Uterus (tissue), 3 donors: ENCODE measurements at regions not wholly inside any gene's neighbourhood (a gene's known extent, or its start where the extent isn't known, plus 50 kb on each side); places are given as distances from the start of the nearest gene placed in this dataset.

Experiments
- DNase-seq, 2 donors: peaks; one replicate each; pipeline ENCODE4 v3.0.0-alpha.2; 2019 to 2020
- H3K27ac ChIP-seq, 2 donors: fragments of 200-600 bp; sonication (generic); 1 replicate in 1 of 2; 2 replicates in 1 of 2; pipeline ENCODE4 v1.5.1; 2016 to 2018
- H3K27me3 ChIP-seq, 2 donors: fragments of 200-600 bp; sonication (generic); one replicate each; pipeline ENCODE4 v1.5.1; 2018 to 2019; ENCODE audit warnings: control low read depth in 1 of 2
- H3K36me3 ChIP-seq, 2 donors: fragments of 200-600 bp; sonication (generic); one replicate each; pipeline ENCODE4 v1.5.1; 2019; ENCODE audit warnings: control low read depth in 1 of 2
- H3K4me1 ChIP-seq, 2 donors: fragments of 200-600 bp; sonication (generic); one replicate each; pipeline ENCODE4 v1.5.1; 2018 to 2019; ENCODE audit warnings: control low read depth in 1 of 2
- H3K4me3 ChIP-seq, 2 donors: fragments of 200-600 bp; sonication (generic); 1 replicate in 1 of 2; 2 replicates in 1 of 2; pipeline ENCODE4 v1.5.1; 2018 to 2019; ENCODE audit warnings: mild to moderate bottlenecking in 1 of 2
- H3K9me3 ChIP-seq, 2 donors: fragments of 200-600 bp; sonication (generic); one replicate each; pipeline ENCODE4 v1.5.1; 2019; ENCODE audit warnings: control low read depth in 1 of 2
- CTCF ChIP-seq, 4 experiments: fragments of 200-600 bp in 2 of 4; fragments of 450-650 bp in 2 of 4; sonication (generic) in 2 of 4; IDR thresholded peaks; one replicate each; pipeline ENCODE4 v1.5.1; 2016 to 2019; ENCODE audit warnings: antibody characterized with exemption in 4 of 4, mild to moderate bottlenecking in 2 of 4, moderate library complexity in 1 of 4
- POLR2A ChIP-seq, 2 donors: fragments of 450-650 bp; IDR thresholded peaks; one replicate each; pipeline ENCODE4 v1.6.1; 2016; ENCODE audit warnings: antibody characterized with exemption in 2 of 2, mild to moderate bottlenecking in 1 of 2, moderate library complexity in 1 of 2
- intact Hi-C: fragments of 100-400 bp; cut with DNase I; formaldehyde crosslinking; loops from one replicate; pipeline ENCODE4 v1.15.1; 2023; ENCODE audit warnings: low total_unique reads
- donor health status: DM: yes; HTN: yes; CAD: no.

GRCh38 chr11:115871161-115871760, 367.0 kb upstream of the CADM1 start:
- TF ChIP-seq CTCF (IDR thresholded peaks at IDR 0.05) (no peak), POLR2A (IDR thresholded peaks at IDR 0.05) (no peak)
- intact Hi-C loops, result no loop called here
- Histone ChIP-seq H3K27me3 (no peaks in the 10 kb centered on the region), H3K27ac (no peak overlapping the region), H3K36me3 (no peaks in the 10 kb centered on the region), H3K4me3 (no peak overlapping the region), H3K4me1 (no peaks in the 10 kb centered on the region), H3K9me3 (no peaks in the 10 kb centered on the region)
- no peak for DNase-seq

- no peak overlapping the region for H3K27ac ChIP-seq
- H3K9me3 ChIP-seq, result no peaks in the 10 kb centered on the region
- DNase-seq, result no peak
- intact Hi-C loops, result no loop called here
- no peak for TF ChIP-seq CTCF (IDR thresholded peaks at IDR 0.05)
- no peak for TF ChIP-seq POLR2A (IDR thresholded peaks at IDR 0.05)
- no peaks in the 10 kb centered on the region for H3K36me3 ChIP-seq
- no peaks in the 10 kb centered on the region for H3K4me1 ChIP-seq
- H3K27me3 ChIP-seq, result no peaks in the 10 kb centered on the region
- no peak overlapping the region for H3K4me3 ChIP-seq
Measured at GRCh38 chr11:115869780-115870431, 365.7 kb upstream of the CADM1 start.

- no peaks in the 10 kb centered on the region for H3K27me3 ChIP-seq
- DNase-seq, result no peak
- no peaks in the 10 kb centered on the region for H3K9me3 ChIP-seq
- TF ChIP-seq CTCF (IDR thresholded peaks at IDR 0.05) (no peak), POLR2A (IDR thresholded peaks at IDR 0.05) (no peak)
- intact Hi-C loops, result no loop called here
- no peak overlapping the region for H3K27ac ChIP-seq
- H3K4me1 ChIP-seq, result no peaks in the 10 kb centered on the region
- no peaks in the 10 kb centered on the region for H3K36me3 ChIP-seq
- no peak overlapping the region for H3K4me3 ChIP-seq
Measured at GRCh38 chr11:115869131-115869530, 364.9 kb upstream of the CADM1 start.

GRCh38 chr11:115860246-115860645, 356.0 kb upstream of the CADM1 start:
- TF ChIP-seq POLR2A (IDR thresholded peaks at IDR 0.05) (no peak), CTCF (IDR thresholded peaks at IDR 0.05) (no peak)
- H3K36me3 ChIP-seq, result no peaks in the 10 kb centered on the region
- intact Hi-C loops, result no loop called here

GRCh38 chr11:115848611-115849010, 344.4 kb upstream of the CADM1 start:
- H3K36me3 ChIP-seq, result no peaks in the 10 kb centered on the region
- TF ChIP-seq CTCF (IDR thresholded peaks at IDR 0.05) (no peak), POLR2A (IDR thresholded peaks at IDR 0.05) (no peak)
- DNase-seq, result no peak
- H3K9me3 ChIP-seq, result no peaks in the 10 kb centered on the region
- H3K4me3 ChIP-seq, result no peak overlapping the region
- intact Hi-C loops, result no loop called here
- no peaks in the 10 kb centered on the region for H3K27me3 ChIP-seq
- no peaks in the 10 kb centered on the region for H3K4me1 ChIP-seq
- H3K27ac ChIP-seq, result no peak overlapping the region

More at GRCh38 chr11:115860246-115860645, 356.0 kb upstream of the CADM1 start:
- Histone ChIP-seq H3K27me3 (no peaks in the 10 kb centered on the region), H3K27ac (no peak overlapping the region), H3K4me3 (no peak overlapping the region), H3K9me3 (peaks cover 0 to 3% of the 10 kb centered on the region in 2 donors), H3K4me1 (no peaks in the 10 kb centered on the region)
- DNase-seq, result no peak
